NCI-H128 (cell line): ENCODE measurements at regions not wholly inside any gene's neighbourhood (a gene's known extent, or its start where the extent isn't known, plus 50 kb on each side); places are given as distances from the start of the nearest gene placed in this dataset.
"Not testable (repeated sequence)": the region's sequence is repeated elsewhere in the genome, so short reads cannot be mapped to it uniquely, and the experiment has no call there.

ENCODE experiments used
- DNase-seq: peaks from one replicate; lab custom pipeline; 2025; ENCODE audit not compliant: unreplicated experiment; lab: John Stamatoyannopoulos, UW

DNA sequence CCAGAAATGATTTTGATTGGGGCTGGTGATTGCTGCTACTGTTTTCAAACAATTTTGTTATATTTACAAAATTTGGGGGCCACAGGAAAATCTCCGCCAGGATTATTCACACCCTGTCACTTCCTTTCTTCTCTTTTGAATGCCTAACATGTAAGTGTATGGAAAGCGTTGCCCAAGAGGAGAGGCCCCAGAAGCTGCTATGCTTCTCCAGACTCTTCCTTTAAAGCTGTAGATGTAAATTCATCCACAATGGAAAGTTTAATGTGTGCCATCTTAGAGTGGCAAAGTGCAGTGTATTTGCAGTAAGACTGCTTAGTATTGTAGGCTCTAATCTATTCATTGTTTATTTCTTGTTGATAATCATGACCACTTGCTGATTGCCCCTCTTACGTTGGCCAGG, 136.7 kb upstream of the LRIG3 start:
- DNase-seq = no peak

DNA sequence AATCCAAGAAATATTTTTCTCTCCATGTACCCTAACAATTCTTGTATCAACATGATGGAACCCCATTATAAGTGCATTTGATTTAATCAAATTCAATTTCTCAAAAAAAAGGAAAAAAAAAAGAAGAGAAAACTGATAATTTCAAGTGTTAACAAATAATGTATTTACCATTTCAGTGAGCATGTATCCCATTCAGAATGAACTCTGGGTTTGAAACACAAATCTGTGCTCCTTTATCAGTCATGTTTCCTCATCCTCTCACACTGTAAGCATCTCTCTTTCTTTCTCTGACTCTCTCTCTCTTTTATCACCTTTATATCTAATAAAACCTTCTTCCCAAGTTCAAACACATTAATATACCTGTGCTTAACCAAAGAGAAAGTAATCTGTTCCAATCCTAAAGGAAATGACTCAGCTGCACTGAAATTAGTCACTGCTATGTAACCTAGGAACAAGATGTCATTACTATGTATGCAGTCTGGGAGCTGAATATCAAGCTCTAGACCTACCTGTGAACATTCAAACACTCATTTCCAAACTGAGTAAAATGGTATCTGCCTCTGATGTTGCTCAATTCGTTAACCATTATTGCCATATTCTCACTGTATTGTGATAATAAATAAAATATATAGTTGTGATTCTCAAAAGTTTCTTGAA, 135.0 kb upstream of the LRIG3 start:
- DNase-seq = no peak

DNA sequence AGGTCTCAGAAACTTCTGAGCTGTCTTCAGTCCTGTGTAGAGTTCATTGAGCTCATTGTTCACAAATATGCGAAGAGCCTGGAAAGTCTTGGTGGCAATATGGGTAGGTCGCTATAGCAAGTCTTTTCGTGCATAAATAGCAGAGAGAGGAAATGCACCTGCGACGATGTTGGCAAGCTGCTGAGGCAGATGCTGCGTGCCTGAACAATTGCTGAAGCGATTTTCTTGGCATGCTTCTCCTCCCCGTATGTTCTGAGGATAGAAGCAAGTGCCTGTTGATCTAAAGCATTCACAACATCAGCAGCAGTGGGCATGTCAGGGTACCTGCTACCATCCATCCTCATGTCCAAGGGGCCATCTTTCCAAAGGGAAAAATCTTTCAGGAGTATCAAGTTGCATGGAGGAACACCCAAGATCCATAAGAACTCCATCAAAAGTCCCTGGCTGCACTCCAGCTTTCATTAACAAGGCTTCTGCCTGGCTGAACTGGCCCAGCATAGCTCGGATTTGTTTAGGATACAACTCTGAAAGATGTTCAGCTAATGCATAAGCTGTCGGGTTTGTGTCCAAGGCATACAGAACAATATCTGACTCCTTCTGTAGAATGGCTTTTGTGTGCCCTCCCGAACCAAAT, 133.1 kb upstream of the LRIG3 start:
- DNase-seq = not testable (repeated sequence)

DNA sequence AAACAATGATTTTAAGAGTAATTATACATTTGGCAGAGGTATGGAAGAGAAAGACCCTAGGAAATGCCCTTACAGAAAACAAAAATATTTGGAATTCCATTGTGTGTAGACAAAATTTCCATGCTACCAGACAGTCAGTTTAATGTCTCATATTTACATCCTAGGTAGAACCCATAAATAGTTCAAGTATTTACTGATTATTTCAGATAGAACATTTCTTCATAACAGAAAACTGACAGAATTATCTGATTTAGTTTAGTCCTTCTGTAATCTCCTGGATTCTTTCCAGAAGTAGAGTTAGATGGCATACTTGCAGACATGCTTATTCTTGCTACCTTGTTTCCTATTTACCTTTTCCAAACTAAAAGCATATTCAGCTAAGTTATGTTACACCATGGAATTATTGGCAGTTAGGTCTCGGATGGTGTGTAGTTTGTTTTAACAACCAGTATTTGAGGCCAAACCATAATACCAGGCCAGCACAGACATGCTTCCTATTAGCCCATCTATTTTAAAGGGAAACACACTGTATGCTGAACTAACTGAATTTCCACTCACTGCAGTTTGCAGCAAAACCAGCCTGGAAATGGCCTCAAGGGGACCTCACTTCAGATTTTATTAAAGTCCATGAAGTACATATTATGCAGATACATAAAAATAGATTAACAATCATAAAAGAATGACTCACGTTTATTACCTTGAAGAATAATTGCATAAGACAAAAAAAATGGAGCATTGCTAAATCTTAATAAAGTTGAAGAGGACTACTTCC, 126.6 kb upstream of the LRIG3 start:
- no peak for DNase-seq

DNA sequence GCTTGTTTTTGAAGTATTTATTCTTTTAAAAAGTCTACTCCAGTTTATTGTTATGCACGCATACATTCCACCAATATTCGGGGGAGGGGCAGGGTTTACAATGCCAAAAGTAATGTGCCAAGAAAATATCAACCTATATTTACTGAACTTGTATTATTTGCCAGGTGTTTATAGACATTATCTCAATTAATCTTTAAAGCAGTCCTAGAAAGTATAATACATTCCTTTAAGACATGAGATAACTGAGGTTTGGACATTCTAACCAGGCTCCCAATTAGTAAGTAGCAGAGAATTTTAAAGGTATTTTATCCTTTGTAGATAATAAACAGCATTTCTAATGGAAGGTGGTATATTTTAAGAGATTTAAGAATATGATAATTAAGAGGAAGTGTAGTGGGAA, 124.5 kb upstream of the LRIG3 start:
- no peak for DNase-seq

DNA sequence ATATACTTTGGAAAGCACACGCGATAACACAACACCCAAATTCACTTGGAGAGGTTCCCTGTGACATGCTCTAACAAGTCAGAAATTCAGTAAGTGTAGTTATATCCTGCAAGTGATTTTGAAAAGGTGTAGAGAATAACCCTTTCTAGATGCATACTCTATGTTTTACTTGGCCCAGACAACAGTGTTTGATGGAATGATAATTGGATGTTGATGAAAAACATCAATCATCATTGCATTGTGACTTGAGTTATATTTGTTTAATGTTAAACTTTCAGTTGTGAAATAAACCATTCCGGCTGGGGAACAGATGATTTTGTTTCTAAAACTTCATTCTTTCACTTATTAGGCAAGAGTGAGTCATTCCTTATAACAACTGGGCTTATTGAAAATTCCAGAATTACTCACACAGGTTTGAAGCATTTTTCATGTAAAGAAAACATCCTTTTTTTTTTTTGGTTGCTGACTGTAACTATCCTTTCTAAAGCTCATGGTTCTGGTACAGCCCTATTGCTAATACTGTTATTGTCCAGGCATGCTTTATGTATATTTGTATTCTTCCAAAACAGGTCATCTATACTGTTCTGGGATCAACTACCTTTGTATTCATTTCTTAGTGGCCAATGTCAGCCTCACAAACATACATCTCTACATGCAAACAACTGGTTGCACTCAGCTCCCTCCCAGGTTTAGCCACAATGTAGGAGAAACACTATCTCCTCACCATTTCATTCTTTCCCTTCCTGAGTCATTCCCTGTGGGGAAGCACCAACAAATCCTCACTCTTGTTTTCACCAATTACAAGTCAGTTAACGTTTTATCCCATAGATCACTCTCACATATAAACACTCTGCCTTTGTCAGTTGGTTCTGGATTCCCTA, 121.2 kb upstream of the LRIG3 start:
- DNase-seq = no peak

DNA sequence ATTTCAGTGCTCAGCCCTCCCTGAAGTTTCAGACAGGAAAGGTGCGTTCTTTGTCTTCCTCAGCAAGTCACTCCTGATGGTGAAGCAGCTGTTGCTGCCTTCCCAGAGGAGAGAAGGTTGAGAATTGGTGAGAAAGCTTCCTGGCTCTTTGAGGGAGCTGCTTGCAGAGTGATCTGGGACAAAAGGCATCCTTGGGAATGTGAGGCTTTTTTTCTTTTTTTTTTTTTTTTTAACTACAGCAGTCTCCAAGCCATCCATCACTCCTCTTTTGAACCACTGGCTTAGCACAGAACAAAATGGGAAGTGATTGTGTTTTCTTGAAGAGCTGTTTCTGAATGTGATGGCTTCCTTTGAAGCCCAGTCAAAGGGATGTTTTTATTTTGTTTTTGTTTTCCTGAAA, 120.4 kb upstream of the LRIG3 start:
- DNase-seq = no peak

DNA sequence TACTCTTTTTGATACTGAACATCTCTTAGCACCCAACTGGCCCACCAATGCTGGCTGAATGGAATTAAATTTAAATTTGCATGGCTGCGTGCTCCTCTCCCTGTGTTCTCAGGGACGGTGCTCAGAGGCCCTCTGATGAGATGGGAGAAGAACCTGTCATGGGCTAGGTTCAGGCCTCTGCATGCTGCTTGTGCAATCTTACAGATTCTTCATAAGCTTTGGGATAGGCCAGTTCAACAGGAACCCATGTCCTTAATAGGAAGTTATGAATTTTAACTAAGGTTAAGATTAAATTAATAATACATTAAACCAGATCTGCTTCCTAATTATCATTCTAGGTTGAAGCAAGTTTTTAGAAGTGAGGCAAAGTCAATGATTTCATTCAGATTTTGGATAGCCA, 119.7 kb upstream of the LRIG3 start:
- no peak for DNase-seq

DNA sequence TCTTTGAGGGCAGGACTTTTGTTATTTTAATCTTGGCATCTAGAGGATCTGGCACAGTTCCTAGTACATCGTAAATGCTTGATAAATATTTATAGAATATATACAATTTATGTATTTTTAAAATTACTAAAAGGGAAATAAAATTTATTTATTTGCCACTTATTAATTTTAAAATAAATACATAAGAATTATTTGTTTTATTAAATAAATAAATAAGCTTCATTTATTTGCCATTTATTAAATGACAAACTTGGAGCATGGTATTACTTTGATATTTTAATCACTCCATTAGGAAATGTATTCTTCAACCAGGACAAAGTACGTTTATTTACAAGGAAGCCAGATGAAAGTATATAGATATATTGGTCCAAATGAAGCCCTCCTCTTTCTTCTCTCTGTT, 118.7 kb upstream of the LRIG3 start:
- DNase-seq = no peak

DNA sequence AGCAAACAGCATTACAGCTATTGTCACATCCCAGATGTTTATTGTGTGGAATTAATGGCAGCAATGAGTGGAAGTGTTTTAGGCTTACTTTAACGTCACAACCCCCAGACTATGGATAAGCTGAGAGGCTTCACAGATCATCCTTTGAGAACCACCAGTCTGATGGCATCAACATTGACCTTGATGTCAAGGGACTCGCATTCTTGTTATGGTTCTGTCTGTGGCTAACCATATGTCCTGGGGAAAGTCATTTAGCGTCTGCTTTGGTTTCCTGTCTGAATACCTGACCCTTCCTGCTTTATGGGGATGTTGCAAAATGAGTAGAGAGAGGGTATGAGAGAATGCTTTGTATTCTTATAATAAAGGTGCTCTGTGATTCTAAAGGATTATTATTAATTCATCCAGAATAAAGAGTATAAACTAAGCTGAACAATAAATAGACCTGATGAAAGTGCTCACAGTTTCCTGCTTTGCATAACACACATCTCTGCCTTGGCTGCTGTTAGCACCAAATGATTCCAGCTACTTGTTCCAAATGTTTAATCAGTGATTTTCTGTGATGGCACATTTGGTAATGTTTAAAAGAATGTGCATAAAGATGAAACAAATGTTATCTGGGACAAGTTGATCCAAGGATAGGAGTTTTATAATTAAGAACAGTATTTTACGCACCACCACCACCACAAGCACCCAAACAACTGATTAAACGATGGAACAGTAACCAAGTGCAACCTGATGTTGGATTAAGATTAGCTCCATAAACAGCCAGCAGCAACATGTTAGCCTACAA, 116.9 kb upstream of the LRIG3 start:
- DNase-seq = no peak

DNA sequence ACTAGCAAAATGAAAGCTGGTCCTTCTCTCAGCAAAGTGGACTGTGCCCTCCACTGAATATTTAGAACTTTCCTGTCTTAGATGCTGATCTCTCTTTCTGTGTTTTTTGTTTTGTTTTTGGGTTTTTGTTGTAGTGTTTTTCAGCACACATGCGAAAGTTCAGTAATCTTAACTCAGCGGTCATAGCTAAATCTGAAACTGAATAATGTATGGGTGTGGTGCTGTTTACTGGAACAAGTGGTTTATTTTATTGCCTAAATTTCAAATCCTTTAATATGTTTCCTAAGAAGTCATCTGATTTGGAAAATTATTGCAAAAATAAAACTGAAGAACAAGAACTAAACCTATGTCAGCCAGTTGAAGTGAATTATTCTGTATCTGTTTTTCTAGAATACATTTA, 116.0 kb upstream of the LRIG3 start:
- DNase-seq = no peak

DNA sequence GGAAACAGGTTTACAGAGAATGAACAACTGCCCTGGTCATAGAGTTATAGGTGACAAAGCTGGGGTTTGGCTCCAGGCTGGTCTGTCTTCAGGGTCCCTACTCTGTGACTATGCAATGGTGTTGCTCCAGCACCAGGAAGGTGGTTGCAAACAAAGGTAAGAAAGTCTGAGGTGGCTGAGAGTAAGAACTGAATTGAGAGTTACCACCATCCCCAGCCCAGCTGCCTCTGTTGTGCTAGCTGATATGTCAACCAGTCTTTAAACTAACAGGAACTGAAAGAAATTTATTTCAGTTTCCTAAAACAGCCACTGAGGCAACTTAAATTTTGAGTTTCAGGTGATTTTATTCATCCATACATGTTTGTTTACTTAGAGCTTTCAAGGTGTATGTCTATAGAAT, 111.0 kb upstream of the LRIG3 start:
- no peak for DNase-seq

DNA sequence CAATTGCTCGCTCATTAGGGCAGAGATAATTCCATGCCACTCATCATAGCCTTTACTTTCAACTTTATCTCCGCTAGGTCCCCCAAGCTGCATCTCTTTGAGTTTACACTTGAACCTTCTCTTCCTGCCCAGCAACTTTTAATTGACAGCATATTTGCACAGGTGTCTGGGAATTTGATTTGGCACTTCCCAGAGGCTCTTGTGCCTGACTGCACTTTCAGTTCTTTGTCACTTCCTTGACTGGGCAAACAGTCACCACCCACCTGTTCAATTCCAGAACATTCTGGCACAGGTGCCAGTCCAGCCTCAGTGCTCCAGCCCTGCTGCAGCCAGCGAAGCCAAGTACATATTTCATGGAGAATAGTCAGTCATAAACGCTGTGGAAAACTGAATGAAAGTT, 110.1 kb upstream of the LRIG3 start:
- DNase-seq = no peak

DNA sequence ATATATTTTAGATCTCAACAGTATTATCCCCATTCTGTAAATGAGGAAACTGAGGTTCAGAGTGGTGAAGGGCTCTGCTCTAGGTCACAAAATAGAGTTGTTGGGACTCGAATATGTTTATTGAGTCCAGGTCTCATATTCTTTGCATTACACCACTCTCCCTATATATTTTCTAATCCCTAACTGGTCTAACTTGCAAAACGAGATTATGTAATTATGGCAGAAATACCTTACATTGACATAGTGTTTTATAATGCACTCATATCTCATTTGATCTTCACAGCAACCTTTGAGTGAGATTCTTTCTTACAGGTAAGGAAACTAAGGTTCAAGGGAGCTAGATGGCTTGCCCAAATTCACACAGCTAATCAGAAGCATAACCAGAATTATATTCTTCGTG, 106.9 kb upstream of the LRIG3 start:
- no peak for DNase-seq

DNA sequence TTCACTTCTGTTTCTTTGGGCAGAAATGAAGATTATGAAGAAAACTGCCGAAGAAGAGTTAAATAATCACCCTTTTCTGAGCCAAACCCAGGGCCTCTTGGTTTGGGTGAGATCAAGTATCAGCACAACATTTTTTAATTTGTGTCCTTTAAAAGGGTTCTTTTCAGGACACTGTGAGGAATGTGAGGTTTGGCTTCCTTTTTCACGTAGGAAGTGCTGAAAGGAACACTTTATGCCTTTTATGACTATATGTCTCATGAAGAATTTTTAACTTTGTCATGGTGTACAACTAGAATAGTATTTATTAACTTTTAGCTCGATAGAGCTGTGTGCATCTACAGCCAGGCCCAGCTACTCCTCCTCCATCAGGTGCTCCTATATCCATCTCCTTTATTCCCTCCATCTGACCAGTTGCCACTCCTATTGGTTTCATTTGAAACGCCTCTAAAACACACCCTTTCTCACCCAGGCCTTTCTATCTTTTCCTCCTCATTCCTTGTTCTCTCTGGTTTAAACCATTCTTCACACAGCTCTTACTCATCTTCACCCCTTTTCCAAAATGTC, 103.6 kb upstream of the LRIG3 start:
- DNase-seq = no peak

DNA sequence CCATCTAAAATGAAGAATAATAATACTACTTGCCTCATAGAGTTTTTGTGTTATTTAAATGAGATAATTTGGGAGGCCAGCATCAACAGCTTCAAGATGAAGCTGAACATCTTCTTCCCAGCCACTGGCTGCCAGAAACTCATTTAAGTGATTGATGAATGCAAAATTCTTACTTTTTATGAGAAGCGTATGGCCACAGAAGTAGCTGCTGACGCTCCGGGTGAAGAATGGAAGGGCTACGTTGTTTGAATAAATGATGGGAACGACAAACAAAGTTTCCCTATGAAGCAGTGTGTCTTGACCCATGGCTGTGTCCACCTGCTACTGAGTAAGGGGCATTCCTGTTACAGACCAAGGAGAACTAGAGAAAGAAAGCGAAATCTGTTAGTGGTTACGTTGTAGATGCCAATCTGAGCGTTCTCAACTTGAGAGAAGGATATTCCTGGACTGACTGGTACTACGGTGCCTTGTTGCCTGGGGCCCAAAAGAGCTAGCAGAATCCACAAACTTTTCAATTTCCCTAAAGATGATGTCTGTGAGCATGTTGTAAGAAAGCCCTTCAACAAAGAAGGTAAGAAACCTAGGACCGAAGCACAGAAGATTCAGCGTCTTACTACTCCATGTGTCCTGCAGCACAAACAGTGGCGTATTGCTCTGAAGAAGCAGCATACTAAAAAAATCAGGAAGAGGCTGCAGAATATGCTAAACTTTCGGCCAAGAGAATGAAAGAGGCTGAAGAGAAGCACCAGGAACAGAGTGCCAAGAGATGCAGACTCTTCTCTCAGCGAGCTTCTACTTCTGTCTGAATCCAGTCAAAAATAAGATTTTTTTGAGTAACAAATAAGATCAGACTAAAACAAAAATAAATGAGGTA, 100.0 kb upstream of the LRIG3 start:
- DNase-seq = no peak

DNA sequence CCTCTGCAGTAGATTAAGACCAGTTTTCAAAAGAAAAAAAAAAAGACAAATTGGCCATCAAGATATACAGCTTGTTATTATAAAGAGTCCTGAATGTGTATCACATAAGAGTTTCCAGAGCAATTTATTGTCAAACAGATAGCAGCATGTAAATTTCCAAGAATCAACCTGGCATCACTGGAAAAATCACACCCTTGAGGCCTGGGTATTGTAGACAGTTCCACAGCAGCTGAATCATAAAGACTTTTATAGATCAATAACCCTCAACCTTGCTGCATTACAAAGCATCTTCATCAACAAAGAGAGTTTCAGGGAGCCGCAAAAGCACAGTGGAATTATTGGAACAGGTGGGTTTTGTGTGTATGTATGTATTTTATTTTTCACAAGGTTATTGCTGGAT, 94.6 kb upstream of the LRIG3 start:
- DNase-seq = no peak

DNA sequence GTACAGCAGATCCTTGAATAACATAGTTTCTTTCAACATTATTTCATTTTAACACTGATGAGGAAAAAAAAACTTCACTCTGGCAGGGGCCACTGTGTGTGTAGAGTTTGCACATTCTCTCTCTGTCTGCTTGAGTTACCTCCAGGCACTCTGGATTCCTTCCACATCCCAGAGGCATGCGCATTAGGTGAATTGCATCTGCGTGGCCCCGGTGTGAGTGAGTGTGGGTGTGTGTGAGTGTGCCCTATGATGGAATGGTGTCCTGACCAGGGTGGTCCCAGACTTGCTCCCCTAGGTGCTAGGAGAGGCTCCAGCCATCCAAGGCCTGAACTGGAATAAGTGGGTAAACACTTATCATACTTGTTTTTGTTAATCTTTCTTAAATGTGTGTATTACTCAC, 90.6 kb upstream of the LRIG3 start:
- DNase-seq = no peak

DNA sequence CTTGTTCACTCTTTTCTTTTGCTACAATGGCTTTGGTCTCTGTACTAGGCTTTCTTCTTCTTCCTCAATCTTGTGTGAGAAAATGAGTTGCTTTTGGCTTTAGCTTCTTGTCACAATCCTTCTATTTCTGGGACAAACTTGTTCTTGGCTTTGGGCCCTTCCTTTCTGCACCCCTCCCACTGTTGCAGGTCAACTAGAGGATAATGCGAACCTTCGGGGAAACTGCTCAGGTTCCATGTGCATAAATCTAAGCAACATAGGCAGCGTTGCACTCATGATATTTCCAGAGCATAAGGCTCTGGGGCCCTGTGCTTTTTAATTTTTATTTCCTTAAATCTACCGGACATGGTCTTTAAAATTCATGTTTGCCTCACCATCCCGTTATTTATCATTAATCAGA, 89.8 kb upstream of the LRIG3 start:
- no peak for DNase-seq
